ENCODE measurements at regions not wholly inside any gene's neighbourhood (a gene's known extent, or its start where the extent isn't known, plus 50 kb on each side); places are given as distances from the start of the nearest gene placed in this dataset.

DNA sequence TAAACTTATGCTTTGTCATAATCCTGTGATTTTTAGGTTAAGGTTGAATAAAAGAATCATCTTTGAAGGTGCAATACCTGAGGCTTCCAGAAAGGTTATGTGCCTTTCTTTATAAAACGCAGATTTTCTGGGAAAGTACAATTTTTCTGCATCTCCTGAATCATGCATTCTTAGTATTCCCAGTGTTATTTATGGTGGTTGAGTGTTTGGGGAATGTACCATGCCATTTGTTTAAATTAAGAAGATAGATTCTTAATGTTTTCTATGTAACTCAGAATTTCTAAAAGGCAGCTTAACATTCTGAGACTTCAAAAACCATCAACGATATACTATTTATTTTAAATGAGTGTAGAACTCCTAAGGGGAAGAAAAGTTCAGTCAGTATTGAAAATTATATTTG, 108.1 kb upstream of the FBN2 start:
- H2AFZ ChIP-seq (ENCODE audit: low read depth, low read length), result no peak overlapping the region
- ChIA-PET POLR2A (no interaction called here), CTCF (no interaction called here)
- TF ChIP-seq, protein P1, sequence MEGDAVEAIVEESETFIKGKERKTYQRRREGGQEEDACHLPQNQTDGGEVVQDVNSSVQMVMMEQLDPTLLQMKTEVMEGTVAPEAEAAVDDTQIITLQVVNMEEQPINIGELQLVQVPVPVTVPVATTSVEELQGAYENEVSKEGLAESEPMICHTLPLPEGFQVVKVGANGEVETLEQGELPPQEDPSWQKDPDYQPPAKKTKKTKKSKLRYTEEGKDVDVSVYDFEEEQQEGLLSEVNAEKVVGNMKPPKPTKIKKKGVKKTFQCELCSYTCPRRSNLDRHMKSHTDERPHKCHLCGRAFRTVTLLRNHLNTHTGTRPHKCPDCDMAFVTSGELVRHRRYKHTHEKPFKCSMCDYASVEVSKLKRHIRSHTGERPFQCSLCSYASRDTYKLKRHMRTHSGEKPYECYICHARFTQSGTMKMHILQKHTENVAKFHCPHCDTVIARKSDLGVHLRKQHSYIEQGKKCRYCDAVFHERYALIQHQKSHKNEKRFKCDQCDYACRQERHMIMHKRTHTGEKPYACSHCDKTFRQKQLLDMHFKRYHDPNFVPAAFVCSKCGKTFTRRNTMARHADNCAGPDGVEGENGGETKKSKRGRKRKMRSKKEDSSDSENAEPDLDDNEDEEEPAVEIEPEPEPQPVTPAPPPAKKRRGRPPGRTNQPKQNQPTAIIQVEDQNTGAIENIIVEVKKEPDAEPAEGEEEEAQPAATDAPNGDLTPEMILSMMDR (IDR thresholded peaks at IDR 0.05; ENCODE audit: extremely low read depth in 1 of 2, insufficient read depth in 1 of 2, low read depth in 1 of 2, low read length in 2 of 2), result no peak
- TF ChIP-seq GATA2 (IDR thresholded peaks at IDR 0.05; ENCODE audit: insufficient read depth, insufficient read length, low read depth, low read length), result no peak
- no peak for TF ChIP-seq MYC (IDR thresholded peaks at IDR 0.05; ENCODE audit: low read depth, low read length)
- no peak for TF ChIP-seq POLR2AphosphoS5 (IDR thresholded peaks at IDR 0.05; ENCODE audit: insufficient read depth, low read depth, low read length)
- no peak for TF ChIP-seq MAX (IDR thresholded peaks at IDR 0.05; ENCODE audit: insufficient read depth, insufficient read length)
- TF ChIP-seq FOS (IDR thresholded peaks at IDR 0.05; ENCODE audit: borderline replicate concordance, insufficient read depth, low read length), result no peak
- no peak for TF ChIP-seq POLR2A (IDR thresholded peaks at IDR 0.05; ENCODE audit: low read depth, low read length)
- no peak for TF ChIP-seq EZH2 (IDR thresholded peaks at IDR 0.05; ENCODE audit: borderline replicate concordance, low read depth, low read length, severe bottlenecking)
- no peak for TF ChIP-seq JUN (IDR thresholded peaks at IDR 0.05; ENCODE audit: borderline replicate concordance, insufficient read depth, insufficient read length, low read depth)
- no peak for FAIRE-seq
- peaks cover 22% of the 10 kb centered on the region for H3K4me1 ChIP-seq (ENCODE audit: control insufficient read depth, extremely low read depth, insufficient read depth, low read length)
- no peaks in the 10 kb centered on the region for H3K79me2 ChIP-seq (ENCODE audit: control insufficient read depth, insufficient read depth, low read length)
- BruUV-seq (replicated peaks), result no TSS peak
- dilution Hi-C loops (cut with MboI; ENCODE audit: extremely low pct_ligation_motif_present, low sequenced_read_pairs), result no loop called here
- no peak overlapping the region for H3K27ac ChIP-seq (ENCODE audit: insufficient read depth, low read depth, low read length)
- H3K4me2 ChIP-seq (ENCODE audit: insufficient read depth, low read length), result no peak overlapping the region
- no peaks in the 10 kb centered on the region for H4K20me1 ChIP-seq (replicated peaks; ENCODE audit: control insufficient read depth, extremely low read depth, insufficient read depth, low read length)
- no peaks in the 10 kb centered on the region for H3K9me1 ChIP-seq (replicated peaks; ENCODE audit: control insufficient read depth, extremely low read depth, insufficient read depth, low read length)
- no peaks in the 10 kb centered on the region for H3K9me3 ChIP-seq (replicated peaks; ENCODE audit: control insufficient read depth, insufficient read depth, low read length)
- intact Hi-C loops (cut with micrococcal nuclease), result no loop called here
- H3K36me3 ChIP-seq (ENCODE audit: control insufficient read depth in 2 of 2, extremely low read depth in 1 of 2, insufficient read depth in 2 of 2, low read length in 2 of 2), result no peaks in the 10 kb centered on the region
- no peak for DNase-seq (ENCODE audit: low read depth, low spot score)
- H3K9ac ChIP-seq (replicated peaks; ENCODE audit: extremely low read depth, insufficient read depth, low read length), result no peak overlapping the region
- no peaks in the 10 kb centered on the region for H3K27me3 ChIP-seq (ENCODE audit: control insufficient read depth in 2 of 2, insufficient read depth in 2 of 2, low read length in 2 of 2)
- H3K4me3 ChIP-seq (replicated peaks in 1 of 3; ENCODE audit: insufficient read depth in 1 of 3, low read depth in 1 of 3, low read length in 3 of 3), result no peak overlapping the region

Measured in endothelial cell of umbilical vein (primary cell).